ENCODE measurements at regions not wholly inside any gene's neighbourhood (a gene's known extent, or its start where the extent isn't known, plus 50 kb on each side); places are given as distances from the start of the nearest gene placed in this dataset.

GRCh38 chr2:8078705-8079104, 603.2 kb upstream of the ID2 start:
- no peak for DNase-seq

- DNase-seq, result no peak
Measured at GRCh38 chr2:8080063-8080462, 601.8 kb upstream of the ID2 start.

GRCh38 chr2:8081130-8081529, 600.7 kb upstream of the ID2 start:
- DNase-seq, result no peak

GRCh38 chr2:8082840-8083239, 599.0 kb upstream of the ID2 start:
- no peak for DNase-seq

GRCh38 chr2:8086357-8086756, 595.5 kb upstream of the ID2 start:
- DNase-seq, result no peak

GRCh38 chr2:8086796-8087479, 594.9 kb upstream of the ID2 start:
- DNase-seq, result no peak

- DNase-seq, result no peak
Measured at GRCh38 chr2:8087480-8087840, 594.4 kb upstream of the ID2 start.

GRCh38 chr2:8088810-8089209, 593.0 kb upstream of the ID2 start:
- DNase-seq, result no peak

- no peak for DNase-seq
Measured at GRCh38 chr2:8089596-8089995, 592.3 kb upstream of the ID2 start.

GRCh38 chr2:8090748-8091700, 590.8 kb upstream of the ID2 start:
- no peak for DNase-seq

GRCh38 chr2:8094526-8094925, 587.3 kb upstream of the ID2 start:
- DNase-seq, result peak; percentile 69

- DNase-seq, result no peak
Measured at GRCh38 chr2:8095978-8096377, 585.9 kb upstream of the ID2 start.

GRCh38 chr2:8096484-8096883, 585.4 kb upstream of the ID2 start:
- no peak for DNase-seq

GRCh38 chr2:8098476-8099266, 583.2 kb upstream of the ID2 start:
- no peak for DNase-seq

- no peak for DNase-seq
Measured at GRCh38 chr2:8099267-8099582, 582.6 kb upstream of the ID2 start.

GRCh38 chr2:8101614-8102277, 580.1 kb upstream of the ID2 start:
- DNase-seq, result no peak

GRCh38 chr2:8102470-8102869, 579.4 kb upstream of the ID2 start:
- no peak for DNase-seq

- no peak for DNase-seq
Measured at GRCh38 chr2:8103085-8103708, 578.7 kb upstream of the ID2 start.

- DNase-seq, result no peak
Measured at GRCh38 chr2:8107150-8107549, 574.7 kb upstream of the ID2 start.

- DNase-seq, result peak; percentile 4
Measured at GRCh38 chr2:8107621-8108378, 574.1 kb upstream of the ID2 start.

- no peak for DNase-seq
Measured at GRCh38 chr2:8110716-8111115, 571.1 kb upstream of the ID2 start.

- DNase-seq, result no peak
Measured at GRCh38 chr2:8111193-8111592, 570.7 kb upstream of the ID2 start.

Data from NCI-H510A treated with DMSO at 0.1 percent for 48 hours (cell line).